Ascending aorta (tissue), 2 donors: ENCODE measurements at regions not wholly inside any gene's neighbourhood (a gene's known extent, or its start where the extent isn't known, plus 50 kb on each side); places are given as distances from the start of the nearest gene placed in this dataset.
"Not testable (repeated sequence)": the region's sequence is repeated elsewhere in the genome, so short reads cannot be mapped to it uniquely, and the experiment has no call there.

ENCODE experiments used
- DNase-seq, 2 donors: peaks; one replicate each; pipeline ENCODE4 v3.0.0-alpha.2; 2019; ENCODE audit warnings: low spot score in 2 of 2
- H3K27ac ChIP-seq, 2 donors: fragments of 200-600 bp; sonication (generic); one replicate each; pipeline ENCODE4 v1.5.1; 2016 to 2017; ENCODE audit warnings: mild to moderate bottlenecking in 1 of 2
- H3K27me3 ChIP-seq: fragments of 200-600 bp; sonication (generic); one replicate; pipeline ENCODE4 v1.5.1; 2017
- H3K36me3 ChIP-seq, 2 donors: fragments of 200-600 bp; sonication (generic); one replicate each; pipeline ENCODE4 v1.5.1; 2016
- H3K4me1 ChIP-seq, 2 donors: fragments of 200-600 bp; sonication (generic); one replicate each; pipeline ENCODE4 v1.5.1; 2016 to 2017; ENCODE audit warnings: mild to moderate bottlenecking in 1 of 2
- H3K4me3 ChIP-seq, 2 donors: fragments of 200-600 bp; sonication (generic); one replicate each; pipeline ENCODE4 v1.5.1; 2016 to 2017; ENCODE audit warnings: mild to moderate bottlenecking in 1 of 2
- H3K9me3 ChIP-seq, 2 donors: fragments of 200-600 bp; sonication (generic); one replicate each; pipeline ENCODE4 v1.5.1; 2016
- intact Hi-C: fragments of 100-400 bp; cut with DNase I; formaldehyde crosslinking; loops from one replicate; pipeline ENCODE4 v1.15.1; 2023
- TF ChIP-seq, protein P1 (sequence below), 3 experiments: fragments of 200-600 bp in 2 of 3; fragments of 450-650 bp in 1 of 3; sonication (generic) in 2 of 3; IDR thresholded peaks; one replicate each; pipeline ENCODE4 v1.5.1; 2016 to 2019; ENCODE audit warnings: antibody characterized with exemption in 3 of 3, mild to moderate bottlenecking in 1 of 3, moderate library complexity in 1 of 3

DNA sequence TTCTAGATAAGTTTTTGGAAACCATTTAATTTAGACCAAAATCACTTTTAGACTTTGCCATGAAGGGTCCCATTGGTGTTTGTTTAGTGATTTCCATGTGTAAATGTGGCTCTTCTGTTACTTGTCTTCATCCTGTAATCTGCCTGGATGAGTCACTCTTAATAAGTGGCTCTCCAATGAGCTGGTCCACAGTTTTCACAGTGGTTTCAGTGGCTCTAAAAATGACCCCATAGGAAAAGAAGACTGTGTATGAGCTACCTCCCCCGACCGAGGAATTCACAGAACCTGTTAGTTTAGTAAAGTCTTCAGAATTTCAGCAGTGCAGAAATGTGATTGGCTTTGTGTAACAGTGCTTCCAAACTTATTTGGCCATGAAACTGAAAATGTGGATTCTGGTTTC lies 492.0 kb upstream of the MARCKS start:
- Histone ChIP-seq H3K9me3 (no peaks in the 10 kb centered on the region), H3K36me3 (no peaks in the 10 kb centered on the region), H3K27me3 (no peaks in the 10 kb centered on the region), H3K4me1 (no peaks in the 10 kb centered on the region), H3K4me3 (no peak overlapping the region), H3K27ac (no peak overlapping the region)
- intact Hi-C loops: no loop called here
- no peak for DNase-seq
- TF ChIP-seq, protein P1, sequence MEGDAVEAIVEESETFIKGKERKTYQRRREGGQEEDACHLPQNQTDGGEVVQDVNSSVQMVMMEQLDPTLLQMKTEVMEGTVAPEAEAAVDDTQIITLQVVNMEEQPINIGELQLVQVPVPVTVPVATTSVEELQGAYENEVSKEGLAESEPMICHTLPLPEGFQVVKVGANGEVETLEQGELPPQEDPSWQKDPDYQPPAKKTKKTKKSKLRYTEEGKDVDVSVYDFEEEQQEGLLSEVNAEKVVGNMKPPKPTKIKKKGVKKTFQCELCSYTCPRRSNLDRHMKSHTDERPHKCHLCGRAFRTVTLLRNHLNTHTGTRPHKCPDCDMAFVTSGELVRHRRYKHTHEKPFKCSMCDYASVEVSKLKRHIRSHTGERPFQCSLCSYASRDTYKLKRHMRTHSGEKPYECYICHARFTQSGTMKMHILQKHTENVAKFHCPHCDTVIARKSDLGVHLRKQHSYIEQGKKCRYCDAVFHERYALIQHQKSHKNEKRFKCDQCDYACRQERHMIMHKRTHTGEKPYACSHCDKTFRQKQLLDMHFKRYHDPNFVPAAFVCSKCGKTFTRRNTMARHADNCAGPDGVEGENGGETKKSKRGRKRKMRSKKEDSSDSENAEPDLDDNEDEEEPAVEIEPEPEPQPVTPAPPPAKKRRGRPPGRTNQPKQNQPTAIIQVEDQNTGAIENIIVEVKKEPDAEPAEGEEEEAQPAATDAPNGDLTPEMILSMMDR (IDR thresholded peaks at IDR 0.05): no peak

DNA sequence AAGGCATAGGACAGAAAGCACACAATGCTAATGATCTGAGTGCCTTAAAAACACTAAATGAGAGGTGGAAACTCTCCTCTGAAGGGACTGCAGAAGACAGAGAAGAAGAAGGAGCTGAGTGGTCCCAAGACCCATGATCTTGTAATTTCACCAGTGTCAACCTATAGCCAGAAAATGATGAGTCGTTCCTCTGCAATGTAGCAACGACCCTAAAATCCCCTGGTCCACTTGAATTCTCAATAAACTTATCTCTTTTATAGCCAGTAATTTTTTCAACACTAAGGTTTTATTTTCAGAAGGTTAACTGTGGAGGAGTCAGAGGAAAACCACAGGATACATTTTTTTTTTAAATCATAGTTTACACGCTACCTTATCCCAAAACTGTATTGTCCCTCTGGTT lies 490.6 kb upstream of the MARCKS start:
- no peak overlapping the region for H3K4me3 ChIP-seq
- intact Hi-C loops: no loop called here
- no peaks in the 10 kb centered on the region for H3K9me3 ChIP-seq
- no peaks in the 10 kb centered on the region for H3K4me1 ChIP-seq
- no peak overlapping the region for H3K27ac ChIP-seq
- H3K27me3 ChIP-seq: no peaks in the 10 kb centered on the region
- TF ChIP-seq, protein P1 (IDR thresholded peaks at IDR 0.05): no peak
- DNase-seq: no peak
- no peaks in the 10 kb centered on the region for H3K36me3 ChIP-seq

DNA sequence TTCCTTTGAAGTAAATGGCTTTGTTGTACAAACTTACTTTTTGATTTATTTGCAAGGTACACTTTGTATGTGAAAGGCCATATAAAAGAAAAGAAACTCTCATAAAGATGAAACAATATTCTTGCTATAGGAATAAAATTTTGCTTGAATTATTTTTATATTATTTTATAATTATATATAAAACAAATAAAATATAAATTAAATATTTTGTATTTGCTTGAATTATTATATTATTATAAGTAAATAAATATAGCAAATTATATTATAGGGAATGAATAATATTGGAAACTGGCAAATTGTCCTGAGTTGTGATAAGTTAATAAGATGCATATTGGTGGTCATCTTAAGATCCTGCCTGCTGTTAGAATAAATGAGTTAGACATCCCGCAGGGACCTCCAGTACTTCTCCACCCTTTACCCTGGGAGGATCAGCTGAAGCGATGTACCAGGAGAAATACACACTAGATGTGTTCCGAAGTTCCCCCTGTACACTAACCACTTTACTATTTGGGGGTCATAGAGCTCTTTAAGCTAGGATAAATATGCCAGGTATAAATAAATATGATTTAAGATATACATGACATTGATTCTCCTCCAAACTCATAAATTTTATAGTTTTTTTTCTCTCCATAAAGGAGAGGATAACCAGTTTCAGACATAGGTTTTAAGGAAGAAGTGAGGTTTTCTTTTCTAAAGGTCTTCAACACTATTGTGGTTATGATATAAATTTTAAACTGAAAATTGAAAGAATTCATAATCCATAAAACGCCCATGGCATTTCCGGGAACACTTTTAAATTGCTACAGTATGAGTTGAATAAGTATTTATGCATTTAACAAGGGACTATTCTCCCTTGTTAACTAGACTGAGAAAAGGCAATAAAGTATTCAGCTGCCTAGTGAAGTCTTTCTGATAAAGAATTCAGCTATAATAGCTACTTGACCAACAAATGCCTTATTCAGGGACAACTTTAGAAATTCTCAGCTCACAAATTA lies 486.3 kb upstream of the MARCKS start:
- intact Hi-C loops: no loop called here
- Histone ChIP-seq H3K36me3 (no peaks in the 10 kb centered on the region), H3K27me3 (no peaks in the 10 kb centered on the region), H3K27ac (no peak overlapping the region), H3K4me1 (no peaks in the 10 kb centered on the region), H3K4me3 (no peak overlapping the region), H3K9me3 (no peaks in the 10 kb centered on the region)
- TF ChIP-seq, protein P1 (IDR thresholded peaks at IDR 0.05): no peak
- no peak for DNase-seq

DNA sequence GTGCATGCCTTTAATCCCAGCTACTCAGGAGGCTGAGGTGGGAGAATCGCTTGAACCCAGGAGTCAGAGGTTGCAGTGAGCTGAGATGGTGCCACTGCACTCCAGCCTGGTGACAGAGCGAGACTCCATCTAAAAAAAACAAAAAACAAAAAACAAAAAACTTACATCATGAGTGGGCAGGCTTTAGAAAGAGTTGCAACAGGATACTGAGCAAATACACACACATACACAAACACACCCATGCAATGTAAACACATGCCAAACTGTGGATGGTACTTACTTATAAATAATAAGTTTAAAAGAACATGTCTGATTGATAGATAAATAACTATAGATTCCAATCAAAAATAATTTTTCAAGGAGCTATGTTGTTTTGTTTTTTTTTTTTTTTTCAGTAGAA lies 481.7 kb upstream of the MARCKS start:
- H3K27me3 ChIP-seq, H3K9me3 ChIP-seq, intact Hi-C loops, H3K4me3 ChIP-seq, H3K4me1 ChIP-seq, DNase-seq, H3K27ac ChIP-seq, H3K36me3 ChIP-seq: not testable (repeated sequence)

DNA sequence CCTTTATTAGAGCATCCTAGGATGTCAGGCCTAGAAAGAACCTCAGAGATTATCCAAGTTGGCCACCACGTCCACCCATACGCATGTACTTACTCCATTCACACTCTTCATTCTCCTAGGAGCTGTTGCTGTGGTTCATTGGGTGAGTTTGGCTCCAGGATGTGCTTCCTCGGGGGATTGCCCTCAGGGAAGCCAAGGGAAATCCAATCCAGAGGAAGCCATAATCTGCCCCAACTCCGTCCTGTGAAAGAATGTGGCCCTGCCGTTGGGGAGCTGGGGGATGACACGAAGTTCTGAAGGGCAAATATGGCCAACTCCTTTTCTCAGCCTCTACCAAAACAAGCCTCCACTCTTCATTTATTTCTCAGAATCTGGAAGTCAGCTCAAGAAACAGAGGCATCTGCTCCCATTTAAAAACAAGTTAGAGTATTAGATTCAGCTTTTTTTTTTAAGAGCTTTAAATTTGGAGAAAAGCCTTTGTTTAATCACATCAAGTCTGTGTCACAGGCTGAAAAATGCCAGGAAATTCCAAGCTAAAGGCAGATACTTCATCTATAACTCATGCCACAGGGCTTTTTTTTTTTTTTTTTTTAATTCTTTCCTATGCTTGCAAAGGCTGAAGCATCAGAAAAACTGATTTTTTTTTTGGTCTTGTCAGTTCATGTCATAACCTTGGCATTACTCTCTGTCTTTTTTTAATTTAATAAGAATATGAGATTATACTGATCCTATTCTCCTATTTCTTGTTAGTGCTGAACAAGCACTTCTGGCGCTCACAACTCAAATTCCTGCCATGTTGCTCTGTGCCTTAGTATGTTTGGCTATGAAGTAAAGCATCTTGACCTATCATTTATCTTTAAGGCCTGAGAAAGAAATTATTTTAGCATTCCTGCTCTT lies 480.9 kb upstream of the MARCKS start:
- no peak overlapping the region for H3K4me3 ChIP-seq
- no peaks in the 10 kb centered on the region for H3K36me3 ChIP-seq
- TF ChIP-seq, protein P1 (IDR thresholded peaks at IDR 0.05): no peak
- H3K4me1 ChIP-seq: no peaks in the 10 kb centered on the region
- no peak for DNase-seq
- intact Hi-C loops: no loop called here
- H3K9me3 ChIP-seq: no peaks in the 10 kb centered on the region
- H3K27ac ChIP-seq: no peak overlapping the region
- H3K27me3 ChIP-seq: no peaks in the 10 kb centered on the region

DNA sequence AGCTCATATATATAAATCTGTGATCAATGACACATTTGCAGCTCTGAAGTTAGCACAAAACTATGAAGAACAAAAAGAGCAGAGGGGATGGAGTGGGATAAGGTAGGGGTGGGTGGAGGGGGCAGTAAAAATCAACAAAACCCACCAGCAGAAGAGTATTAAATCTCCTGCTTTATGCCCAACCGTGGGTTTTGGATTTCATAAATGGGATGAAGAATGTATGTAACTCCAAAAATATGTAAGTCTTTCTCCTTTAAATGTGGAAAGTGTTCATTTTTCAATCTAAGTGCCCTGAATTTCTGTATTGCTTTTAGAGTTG lies 480.3 kb upstream of the MARCKS start:
- Histone ChIP-seq H3K4me3 (no peak overlapping the region), H3K27ac (no peak overlapping the region), H3K9me3 (no peaks in the 10 kb centered on the region), H3K36me3 (no peaks in the 10 kb centered on the region), H3K4me1 (no peaks in the 10 kb centered on the region), H3K27me3 (no peaks in the 10 kb centered on the region)
- intact Hi-C loops: no loop called here
- DNase-seq: no peak
- TF ChIP-seq, protein P1 (IDR thresholded peaks at IDR 0.05): no peak
